WTC11 (cell line): ENCODE measurements at regions not wholly inside any gene's neighbourhood (a gene's known extent, or its start where the extent isn't known, plus 50 kb on each side); places are given as distances from the start of the nearest gene placed in this dataset.

Source experiments
- ATAC-seq: fragments of 200-7000 bp; cut with Tn5 transposase; 2 replicates; pipeline ENCODE4 v1.10.0; 2021; ENCODE audit warnings: mild to moderate bottlenecking, moderate library complexity
- CTCF ChIA-PET: fragments of 300-600 bp; sonication (Branson Sonifier 250); formaldehyde crosslinking; loops from one replicate; lab custom pipeline; 2021; ENCODE audit warnings: antibody characterized with exemption; lab: Charles Lee
- POLR2A ChIA-PET: fragments of 350-600 bp; sonication (Branson Sonifier 250); formaldehyde crosslinking; loops from one replicate; lab custom pipeline; 2021; ENCODE audit warnings: antibody characterized with exemption; lab: Charles Lee
- DNase-seq: peaks from one replicate; pipeline ENCODE4 v3.0.0; 2021; ENCODE audit warnings: low spot score
- H3K27ac Mint-ChIP-seq: 2 replicates; pipeline ENCODE4 v1.8.0; 2021; ENCODE audit warnings: mixed read lengths
- H3K27me3 Mint-ChIP-seq: 2 replicates; pipeline ENCODE4 v1.8.0; 2021; ENCODE audit warnings: low read depth, mild to moderate bottlenecking, moderate library complexity, mixed read lengths
- H3K36me3 Mint-ChIP-seq: 2 replicates; pipeline ENCODE4 v1.8.0; 2021; ENCODE audit warnings: mixed read lengths
- H3K4me1 Mint-ChIP-seq: 2 replicates; pipeline ENCODE4 v1.8.0; 2022; ENCODE audit warnings: mixed read lengths
- H3K4me3 Mint-ChIP-seq: 2 replicates; pipeline ENCODE4 v1.8.0; 2021; ENCODE audit warnings: mild to moderate bottlenecking, moderate library complexity, mixed read lengths
- H3K9me3 Mint-ChIP-seq: 2 replicates; pipeline ENCODE4 v1.8.0; 2021; ENCODE audit warnings: mixed read lengths
- ARID4B ChIP-seq: sonication (generic); formaldehyde crosslinking; IDR thresholded peaks from 2 replicates; pipeline ENCODE4 v1.8.0; 2023; ENCODE audit warnings: missing genetic modification reagents, mild to moderate bottlenecking, borderline replicate concordance
- ATF3 ChIP-seq: sonication (generic); formaldehyde crosslinking; conservative IDR thresholded peaks from 2 replicates; pipeline ENCODE4 v1.8.1; 2022; ENCODE audit warnings: mild to moderate bottlenecking, missing genetic modification reagents
- E2F4 ChIP-seq: sonication (generic); formaldehyde crosslinking; IDR thresholded peaks from 2 replicates; pipeline ENCODE4 v1.8.1; 2022; ENCODE audit warnings: low read depth, mild to moderate bottlenecking, moderate library complexity, missing genetic modification reagents, borderline replicate concordance
- ETV6 ChIP-seq: sonication (generic); formaldehyde crosslinking; IDR thresholded peaks from 2 replicates; pipeline ENCODE4 v1.8.1; 2022; ENCODE audit warnings: mild to moderate bottlenecking, missing genetic modification reagents
- FOXK1 ChIP-seq: sonication (generic); formaldehyde crosslinking; IDR thresholded peaks from 2 replicates; pipeline ENCODE4 v1.8.0; 2022; ENCODE audit warnings: mild to moderate bottlenecking, moderate library complexity, missing genetic modification reagents
- IRF2 ChIP-seq: sonication (generic); formaldehyde crosslinking; IDR thresholded peaks from 2 replicates; pipeline ENCODE4 v1.8.0; 2022; ENCODE audit warnings: low read depth, missing genetic modification reagents, borderline replicate concordance
- JAZF1 ChIP-seq: fragments of 250-450 bp; sonication (Bioruptor Pico); IDR thresholded peaks from 2 replicates; pipeline ENCODE4 v1.9.0; 2021; ENCODE audit warnings: moderate library complexity, mild to moderate bottlenecking, inconsistent platforms
- JUN ChIP-seq: sonication (generic); formaldehyde crosslinking; IDR thresholded peaks from 2 replicates; pipeline ENCODE4 v1.8.0; 2023; ENCODE audit warnings: mild to moderate bottlenecking, missing genetic modification reagents
- MXD4 ChIP-seq: fragments of 250-450 bp; sonication (Bioruptor Pico); IDR thresholded peaks from 2 replicates; pipeline ENCODE4 v1.8.0; 2021; ENCODE audit warnings: mild to moderate bottlenecking, moderate library complexity, borderline replicate concordance
- NR1H2 ChIP-seq: sonication (generic); formaldehyde crosslinking; IDR thresholded peaks from 2 replicates; pipeline ENCODE4 v1.9.0; 2021; ENCODE audit warnings: mild to moderate bottlenecking, moderate library complexity, missing genetic modification reagents
- NR2C2 ChIP-seq: sonication (generic); formaldehyde crosslinking; IDR thresholded peaks from 2 replicates; pipeline ENCODE4 v1.8.0; 2022; ENCODE audit warnings: mild to moderate bottlenecking, missing genetic modification reagents
- STAT6 ChIP-seq: sonication (generic); formaldehyde crosslinking; conservative IDR thresholded peaks from 2 replicates; pipeline ENCODE4 v1.8.1; 2023; ENCODE audit warnings: mild to moderate bottlenecking, low read depth, missing genetic modification reagents, moderate library complexity
- TCF7 ChIP-seq: sonication (generic); formaldehyde crosslinking; IDR thresholded peaks from 2 replicates; pipeline ENCODE4 v1.8.0; 2022; ENCODE audit warnings: mild to moderate bottlenecking, low read depth, missing genetic modification reagents, moderate library complexity
- ZNF232 ChIP-seq: sonication (generic); formaldehyde crosslinking; IDR thresholded peaks from 2 replicates; pipeline ENCODE4 v1.8.0; 2022; ENCODE audit warnings: mild to moderate bottlenecking, missing genetic modification reagents
- TF ChIP-seq, protein P1 (sequence below): sonication (generic); formaldehyde crosslinking; IDR thresholded peaks from 2 replicates; pipeline ENCODE4 v1.8.1; 2022; ENCODE audit warnings: mild to moderate bottlenecking, moderate library complexity, missing genetic modification reagents
- TF ChIP-seq, protein P2 (sequence below): sonication (generic); formaldehyde crosslinking; IDR thresholded peaks from 2 replicates; pipeline ENCODE4 v1.8.0; 2022; ENCODE audit warnings: mild to moderate bottlenecking, missing genetic modification reagents
- TF ChIP-seq, protein P3 (sequence below): fragments of 250-450 bp; sonication (Bioruptor Pico); IDR thresholded peaks from 2 replicates; pipeline ENCODE4 v1.9.0; 2021; ENCODE audit warnings: mild to moderate bottlenecking

DNA sequence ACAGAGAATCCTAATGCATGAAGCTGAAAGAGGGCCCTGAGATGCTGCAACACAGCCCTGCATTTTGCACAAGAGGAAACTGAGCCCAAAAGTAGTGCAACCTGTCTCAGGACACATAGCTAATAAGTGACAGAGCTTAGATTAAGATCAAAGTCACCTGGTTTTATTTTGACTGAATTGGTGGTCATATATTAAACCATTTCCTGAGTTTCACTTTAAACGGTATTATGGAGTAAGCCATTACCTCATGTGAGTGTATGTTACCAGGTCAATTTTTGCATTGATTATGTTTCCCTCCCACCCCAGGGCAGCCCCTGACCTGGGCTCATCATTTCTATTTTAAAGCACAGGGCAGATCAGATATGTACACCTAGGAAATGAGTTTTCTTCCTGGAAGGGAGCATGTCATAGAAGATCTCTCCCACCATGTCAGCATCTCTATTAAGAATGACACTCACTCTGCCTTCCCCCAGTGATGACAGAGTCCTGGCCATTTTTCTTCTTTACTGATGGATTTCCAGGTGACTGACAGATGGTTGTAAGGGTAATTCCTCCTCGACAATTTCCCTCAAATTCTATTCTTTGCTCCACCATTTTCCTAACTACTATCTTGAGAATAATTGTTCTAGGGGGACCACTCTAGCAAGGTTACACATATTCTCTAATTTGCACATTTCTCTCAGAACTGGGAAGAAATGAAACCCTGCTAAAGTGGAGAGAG is 441.3 kb upstream of the SLC14A2 start (continued):
- no peak for TF ChIP-seq TCF7

- ChIA-PET CTCF (interaction anchor here (0.6 kb wide), 1 partner anchor 213 kb away, joined by 5 read pairs; no protein-coding TSS in a partner anchor), POLR2A (no interaction called here)
- Mint-ChIP-seq H3K4me1 (peaks cover 8% of the 10 kb centered on the region), H3K4me3 (no peak overlapping the region), H3K27me3 (no peaks in the 10 kb centered on the region), H3K9me3 (no peaks in the 10 kb centered on the region), H3K36me3 (no peaks in the 10 kb centered on the region), H3K27ac (no peak overlapping the region)
- no peak for DNase-seq
- ATAC-seq, result no peak
- TF ChIP-seq ETV6 (CRISPR knock-in tag) (no peak), FOXK1 (CRISPR knock-in tag) (no peak), JAZF1 (CRISPR knock-in tag) (no peak), MXD4 (CRISPR knock-in tag) (no peak)
- TF ChIP-seq, protein P1, sequence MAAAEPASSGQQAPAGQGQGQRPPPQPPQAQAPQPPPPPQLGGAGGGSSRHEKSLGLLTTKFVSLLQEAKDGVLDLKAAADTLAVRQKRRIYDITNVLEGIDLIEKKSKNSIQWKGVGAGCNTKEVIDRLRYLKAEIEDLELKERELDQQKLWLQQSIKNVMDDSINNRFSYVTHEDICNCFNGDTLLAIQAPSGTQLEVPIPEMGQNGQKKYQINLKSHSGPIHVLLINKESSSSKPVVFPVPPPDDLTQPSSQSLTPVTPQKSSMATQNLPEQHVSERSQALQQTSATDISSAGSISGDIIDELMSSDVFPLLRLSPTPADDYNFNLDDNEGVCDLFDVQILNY (CRISPR knock-in tag), result no peak
These were observed 440.6 kb upstream of the SLC14A2 start for GRCh38 chr18:45174629-45175136.

GRCh38 chr18:45175511-45175910 is 439.8 kb upstream of the SLC14A2 start:
- Mint-ChIP-seq H3K36me3 (no peaks in the 10 kb centered on the region), H3K27me3 (no peaks in the 10 kb centered on the region), H3K27ac (no peak overlapping the region)
- no peak for TF ChIP-seq JAZF1 (CRISPR knock-in tag)
- no peak for TF ChIP-seq STAT6 (CRISPR knock-in tag)
- TF ChIP-seq JUN (CRISPR knock-in tag), result no peak
- TF ChIP-seq ATF3 (CRISPR knock-in tag), result no peak
- TF ChIP-seq IRF2 (CRISPR knock-in tag), result no peak
- no peak for TF ChIP-seq E2F4 (CRISPR knock-in tag)
- no peak for TF ChIP-seq ARID4B
- TF ChIP-seq MXD4 (CRISPR knock-in tag), result no peak
- TF ChIP-seq, protein P2, sequence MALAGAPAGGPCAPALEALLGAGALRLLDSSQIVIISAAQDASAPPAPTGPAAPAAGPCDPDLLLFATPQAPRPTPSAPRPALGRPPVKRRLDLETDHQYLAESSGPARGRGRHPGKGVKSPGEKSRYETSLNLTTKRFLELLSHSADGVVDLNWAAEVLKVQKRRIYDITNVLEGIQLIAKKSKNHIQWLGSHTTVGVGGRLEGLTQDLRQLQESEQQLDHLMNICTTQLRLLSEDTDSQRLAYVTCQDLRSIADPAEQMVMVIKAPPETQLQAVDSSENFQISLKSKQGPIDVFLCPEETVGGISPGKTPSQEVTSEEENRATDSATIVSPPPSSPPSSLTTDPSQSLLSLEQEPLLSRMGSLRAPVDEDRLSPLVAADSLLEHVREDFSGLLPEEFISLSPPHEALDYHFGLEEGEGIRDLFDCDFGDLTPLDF (CRISPR knock-in tag), result no peak
- TF ChIP-seq NR2C2 (CRISPR knock-in tag), result no peak
- TF ChIP-seq, protein P3, sequence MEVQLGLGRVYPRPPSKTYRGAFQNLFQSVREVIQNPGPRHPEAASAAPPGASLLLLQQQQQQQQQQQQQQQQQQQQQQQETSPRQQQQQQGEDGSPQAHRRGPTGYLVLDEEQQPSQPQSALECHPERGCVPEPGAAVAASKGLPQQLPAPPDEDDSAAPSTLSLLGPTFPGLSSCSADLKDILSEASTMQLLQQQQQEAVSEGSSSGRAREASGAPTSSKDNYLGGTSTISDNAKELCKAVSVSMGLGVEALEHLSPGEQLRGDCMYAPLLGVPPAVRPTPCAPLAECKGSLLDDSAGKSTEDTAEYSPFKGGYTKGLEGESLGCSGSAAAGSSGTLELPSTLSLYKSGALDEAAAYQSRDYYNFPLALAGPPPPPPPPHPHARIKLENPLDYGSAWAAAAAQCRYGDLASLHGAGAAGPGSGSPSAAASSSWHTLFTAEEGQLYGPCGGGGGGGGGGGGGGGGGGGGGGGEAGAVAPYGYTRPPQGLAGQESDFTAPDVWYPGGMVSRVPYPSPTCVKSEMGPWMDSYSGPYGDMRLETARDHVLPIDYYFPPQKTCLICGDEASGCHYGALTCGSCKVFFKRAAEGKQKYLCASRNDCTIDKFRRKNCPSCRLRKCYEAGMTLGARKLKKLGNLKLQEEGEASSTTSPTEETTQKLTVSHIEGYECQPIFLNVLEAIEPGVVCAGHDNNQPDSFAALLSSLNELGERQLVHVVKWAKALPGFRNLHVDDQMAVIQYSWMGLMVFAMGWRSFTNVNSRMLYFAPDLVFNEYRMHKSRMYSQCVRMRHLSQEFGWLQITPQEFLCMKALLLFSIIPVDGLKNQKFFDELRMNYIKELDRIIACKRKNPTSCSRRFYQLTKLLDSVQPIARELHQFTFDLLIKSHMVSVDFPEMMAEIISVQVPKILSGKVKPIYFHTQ (CRISPR knock-in tag), result no peak
- no peak for TF ChIP-seq ZNF232 (CRISPR knock-in tag)
- TF ChIP-seq NR1H2 (CRISPR knock-in tag), result no peak

More at GRCh38 chr18:45175511-45175910, 439.8 kb upstream of the SLC14A2 start:
- DNase-seq (no peak), ATAC-seq (no peak)
- ChIA-PET POLR2A (no interaction called here), CTCF (no interaction called here)
- H3K4me1 Mint-ChIP-seq, result peaks cover 8% of the 10 kb centered on the region
- no peak overlapping the region for H3K4me3 Mint-ChIP-seq
- H3K9me3 Mint-ChIP-seq, result no peaks in the 10 kb centered on the region
